ENCODE measurements at regions not wholly inside any gene's neighbourhood (a gene's known extent, or its start where the extent isn't known, plus 50 kb on each side); places are given as distances from the start of the nearest gene placed in this dataset.

DNA sequence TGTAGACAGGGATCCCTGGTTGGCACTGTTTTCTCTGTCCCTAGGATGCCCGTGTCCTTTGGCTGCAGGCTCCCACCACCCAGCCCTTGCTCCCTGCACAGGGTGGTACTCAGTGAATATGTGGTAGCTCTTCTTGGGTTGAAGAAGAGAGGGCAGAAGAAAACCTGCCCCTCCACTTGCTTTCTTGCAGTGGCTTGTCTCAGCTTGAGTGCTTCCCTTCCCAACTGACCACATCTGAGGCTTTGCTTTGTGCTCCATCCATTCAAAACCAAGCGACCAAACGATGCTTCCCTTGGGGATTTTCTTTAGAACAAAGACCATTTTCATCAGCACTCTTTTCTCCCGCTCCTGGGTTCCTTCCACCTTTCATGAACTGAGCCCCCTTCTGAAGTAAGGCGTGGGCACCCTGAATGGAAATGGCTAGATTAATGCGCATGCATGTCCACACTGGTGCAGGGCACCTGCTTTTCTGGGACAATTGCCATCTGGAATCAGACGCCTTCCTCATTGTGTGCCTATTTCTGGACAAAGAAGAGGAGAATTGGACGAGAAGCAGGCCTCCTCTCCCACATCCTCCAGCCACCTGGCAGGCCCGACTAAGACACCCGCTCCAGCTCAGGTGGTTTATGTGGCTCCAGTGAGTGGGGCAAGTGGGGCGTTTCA lies 59.1 kb downstream of the ARL4C start:
- TF ChIP-seq, protein P1, sequence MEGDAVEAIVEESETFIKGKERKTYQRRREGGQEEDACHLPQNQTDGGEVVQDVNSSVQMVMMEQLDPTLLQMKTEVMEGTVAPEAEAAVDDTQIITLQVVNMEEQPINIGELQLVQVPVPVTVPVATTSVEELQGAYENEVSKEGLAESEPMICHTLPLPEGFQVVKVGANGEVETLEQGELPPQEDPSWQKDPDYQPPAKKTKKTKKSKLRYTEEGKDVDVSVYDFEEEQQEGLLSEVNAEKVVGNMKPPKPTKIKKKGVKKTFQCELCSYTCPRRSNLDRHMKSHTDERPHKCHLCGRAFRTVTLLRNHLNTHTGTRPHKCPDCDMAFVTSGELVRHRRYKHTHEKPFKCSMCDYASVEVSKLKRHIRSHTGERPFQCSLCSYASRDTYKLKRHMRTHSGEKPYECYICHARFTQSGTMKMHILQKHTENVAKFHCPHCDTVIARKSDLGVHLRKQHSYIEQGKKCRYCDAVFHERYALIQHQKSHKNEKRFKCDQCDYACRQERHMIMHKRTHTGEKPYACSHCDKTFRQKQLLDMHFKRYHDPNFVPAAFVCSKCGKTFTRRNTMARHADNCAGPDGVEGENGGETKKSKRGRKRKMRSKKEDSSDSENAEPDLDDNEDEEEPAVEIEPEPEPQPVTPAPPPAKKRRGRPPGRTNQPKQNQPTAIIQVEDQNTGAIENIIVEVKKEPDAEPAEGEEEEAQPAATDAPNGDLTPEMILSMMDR (IDR thresholded peaks at IDR 0.05): no peak
- TF ChIP-seq EP300 (IDR thresholded peaks at IDR 0.05): no peak
